H1 (cell line): ENCODE measurements at regions not wholly inside any gene's neighbourhood (a gene's known extent, or its start where the extent isn't known, plus 50 kb on each side); places are given as distances from the start of the nearest gene placed in this dataset.

Experiments
- CTCF ChIA-PET: fragments of 300-600 bp; sonication (Branson Sonifier 250); formaldehyde crosslinking; loops from one replicate; lab custom pipeline; 2021; ENCODE audit not compliant: partially characterized antibody; lab: Charles Lee
- POLR2A ChIA-PET: fragments of 300-600 bp; sonication (Branson Sonifier 250); formaldehyde crosslinking; loops from one replicate; lab custom pipeline; 2021; ENCODE audit warnings: inconsistent platforms; ENCODE audit not compliant: partially characterized antibody; lab: Charles Lee
- DNase-seq, 2 experiments: peaks; one replicate each; pipeline versions ENCODE4 v3.0.0 to v3.0.0-alpha.2; 2010 to 2022; ENCODE audit warnings: low spot score in 2 of 2, low read depth in 1 of 2, mixed read lengths in 1 of 2
- FAIRE-seq: peaks from 2 replicates; lab custom pipeline; 2011; peaks lifted over from hg19 to GRCh38; lab: Jason Lieb, UNC
- H2AFZ ChIP-seq: 2 replicates; pipeline ENCODE4 v1.8.1; 2012; ENCODE audit warnings: low read length, inconsistent platforms
- H2AK5ac ChIP-seq: 2 replicates; pipeline ENCODE4 v1.6.1; 2013; ENCODE audit warnings: low read depth, low read length
- H2BK120ac ChIP-seq: replicated peaks from 2 replicates; pipeline ENCODE3; 2013; ENCODE audit warnings: low read depth, low read length, inconsistent platforms
- H2BK12ac ChIP-seq: 2 replicates; pipeline ENCODE4 v1.6.1; 2013; ENCODE audit warnings: low read depth, low read length
- H2BK15ac ChIP-seq: 2 replicates; pipeline ENCODE4 v1.6.1; 2013; ENCODE audit warnings: low read length
- H2BK20ac ChIP-seq: 2 replicates; pipeline ENCODE4 v1.6.1; 2013; ENCODE audit warnings: low read length
- H2BK5ac ChIP-seq: 2 replicates; pipeline ENCODE4 v1.6.1; 2013; ENCODE audit warnings: low read depth, low read length
- H3K14ac ChIP-seq: 2 replicates; pipeline ENCODE4 v1.6.1; 2013; ENCODE audit warnings: inconsistent platforms; ENCODE audit not compliant: insufficient read length
- H3K18ac ChIP-seq: 2 replicates; pipeline ENCODE4 v1.6.1; 2013; ENCODE audit warnings: low read length; ENCODE audit errors: extremely low read depth
- H3K23ac ChIP-seq: 2 replicates; pipeline ENCODE4 v1.6.1; 2013; ENCODE audit warnings: inconsistent platforms; ENCODE audit not compliant: insufficient read length
- H3K23me2 ChIP-seq: 2 replicates; pipeline ENCODE4 v1.6.1; 2013; ENCODE audit warnings: low read depth, low read length
- H3K27ac ChIP-seq: 2 replicates; pipeline ENCODE4 v1.6.1; 2011; ENCODE audit warnings: low read depth, low read length, inconsistent platforms
- H3K27me3 ChIP-seq, 4 experiments: replicated peaks in 1 of 4; 1 replicate in 1 of 4; 2 replicates in 3 of 4; pipeline versions ENCODE4 v1.6.1 to v1.8.1; 2011 to 2013; ENCODE audit warnings: low read length in 3 of 4, mild to moderate bottlenecking in 3 of 4, inconsistent platforms in 2 of 4, mixed read lengths in 2 of 4, moderate library complexity in 1 of 4; ENCODE audit not compliant: control insufficient read depth in 3 of 4, insufficient read depth in 3 of 4; ENCODE audit errors: extremely low read depth in 1 of 4
- H3K36me3 ChIP-seq, 4 experiments: 2 replicates each; pipeline versions ENCODE4 v1.6.1 to v1.8.1; 2011 to 2013; ENCODE audit warnings: mild to moderate bottlenecking in 4 of 4, low read length in 3 of 4, moderate library complexity in 2 of 4, control low read depth in 1 of 4, inconsistent platforms in 1 of 4; ENCODE audit not compliant: insufficient read depth in 4 of 4, control insufficient read depth in 2 of 4
- H3K4ac ChIP-seq: replicated peaks from 2 replicates; pipeline ENCODE3; 2013; ENCODE audit warnings: low read length, low read depth, mixed read lengths, inconsistent platforms; ENCODE audit not compliant: insufficient read length
- H3K4me1 ChIP-seq, 4 experiments: replicated peaks in 1 of 4; 1 replicate in 1 of 4; 2 replicates in 3 of 4; pipeline versions ENCODE4 v1.6.1 to v1.8.1; 2011 to 2013; ENCODE audit warnings: low read length in 3 of 4, inconsistent platforms in 2 of 4, mixed read lengths in 1 of 4; ENCODE audit not compliant: insufficient read depth in 4 of 4, control insufficient read depth in 3 of 4
- H3K4me2 ChIP-seq, 2 experiments: 2 replicates each; pipeline versions ENCODE4 v1.6.1 to v1.8.1; 2011 to 2013; ENCODE audit warnings: low read depth in 2 of 2, low read length in 2 of 2, control low read depth in 1 of 2, inconsistent platforms in 1 of 2, mild to moderate bottlenecking in 1 of 2; ENCODE audit not compliant: insufficient read depth in 1 of 2
- H3K4me3 ChIP-seq, 4 experiments: fragments of 200-600, 300-600 bp in 1 of 4; sonication (generic), shearing (Covaris generic), sonication (Bioruptor Twin) in 1 of 4; 2 replicates each; pipeline versions ENCODE4 v1.5.1 to v1.8.1; 2011 to 2016; ENCODE audit warnings: low read length in 4 of 4, low read depth in 3 of 4, control low read depth in 2 of 4, inconsistent platforms in 2 of 4, mild to moderate bottlenecking in 2 of 4, mixed read lengths in 1 of 4, moderate library complexity in 1 of 4; ENCODE audit not compliant: insufficient read depth in 2 of 4; ENCODE audit errors: extremely low read depth in 1 of 4
- H3K56ac ChIP-seq: replicated peaks from 2 replicates; pipeline ENCODE3; 2013; ENCODE audit warnings: low read depth, mild to moderate bottlenecking, mixed read lengths, low read length, inconsistent platforms; ENCODE audit not compliant: insufficient read length
- H3K79me1 ChIP-seq: 2 replicates; pipeline ENCODE4 v1.6.1; 2013; ENCODE audit warnings: low read depth, low read length, control low read depth
- H3K79me2 ChIP-seq, 2 experiments: 2 replicates each; pipeline versions ENCODE4 v1.6.1 to v1.8.1; 2012 to 2013; ENCODE audit warnings: low read length in 2 of 2, mild to moderate bottlenecking in 2 of 2, inconsistent platforms in 1 of 2; ENCODE audit not compliant: insufficient read depth in 2 of 2, control insufficient read depth in 1 of 2
- H3K9ac ChIP-seq, 4 experiments: replicated peaks in 1 of 4; 1 replicate in 1 of 4; 2 replicates in 3 of 4; pipeline versions ENCODE4 v1.6.1 to v1.8.1; 2011 to 2013; ENCODE audit warnings: low read depth in 3 of 4, low read length in 3 of 4, control low read depth in 2 of 4, mild to moderate bottlenecking in 2 of 4, moderate library complexity in 2 of 4, inconsistent platforms in 1 of 4; ENCODE audit errors: extremely low read depth in 1 of 4
- H3K9me3 ChIP-seq, 2 experiments: 2 replicates each; pipeline versions ENCODE4 v1.6.1 to v1.8.1; 2012 to 2013; ENCODE audit warnings: mild to moderate bottlenecking in 2 of 2, moderate library complexity in 2 of 2, control low read depth in 1 of 2, inconsistent platforms in 1 of 2, low read depth in 1 of 2, low read length in 1 of 2, mixed read lengths in 1 of 2; ENCODE audit not compliant: insufficient read depth in 2 of 2
- H4K20me1 ChIP-seq, 2 experiments: replicated peaks in 1 of 2; 2 replicates each; pipeline versions ENCODE3 to v1.8.1; 2011 to 2013; ENCODE audit warnings: inconsistent platforms in 2 of 2, low read length in 2 of 2, mild to moderate bottlenecking in 1 of 2; ENCODE audit not compliant: insufficient read depth in 2 of 2, control insufficient read depth in 1 of 2
- H4K5ac ChIP-seq: 2 replicates; pipeline ENCODE4 v1.6.1; 2013; ENCODE audit warnings: low read length, low read depth, mixed read lengths, inconsistent platforms; ENCODE audit not compliant: insufficient read length
- H4K8ac ChIP-seq: 2 replicates; pipeline ENCODE4 v1.8.0; 2013; ENCODE audit warnings: mild to moderate bottlenecking, moderate library complexity, low read length, inconsistent platforms; ENCODE audit not compliant: insufficient read depth; ENCODE audit errors: extremely low read depth
- H4K91ac ChIP-seq: replicated peaks from 2 replicates; pipeline ENCODE3; 2013; ENCODE audit warnings: low read length, mixed read lengths, inconsistent platforms; ENCODE audit not compliant: insufficient read length
- KDM4A ChIP-seq: IDR thresholded peaks from one replicate; pipeline ENCODE4 v1.7.1; 2012; ENCODE audit warnings: low read depth, mild to moderate bottlenecking, moderate library complexity, low read length, inconsistent platforms; ENCODE audit not compliant: severe bottlenecking
- SIN3A ChIP-seq, 2 experiments: IDR thresholded peaks in 1 of 2; conservative IDR thresholded peaks in 1 of 2; 2 replicates each; pipeline ENCODE4 v1.6.1; 2011 to 2012; ENCODE audit warnings: low read length in 2 of 2, improper control_type of control experiment in 1 of 2, low read depth in 1 of 2, mild to moderate bottlenecking in 1 of 2
- WGBS, 2 experiments: shearing (Covaris generic) in 1 of 2; methylation state at CpG; one replicate each; pipeline versions ENCODE4 v1.1.6 to v1.1.7; 2013 to 2015; ENCODE audit warnings: low lambda C conversion rate in 2 of 2, mixed read lengths in 2 of 2, inconsistent platforms in 1 of 2, low coverage in 1 of 2, missing lambda C conversion rate in 1 of 2; ENCODE audit not compliant: insufficient replicate concordance in 2 of 2, insufficient coverage in 1 of 2, insufficient read length in 1 of 2; ENCODE audit errors: extremely low coverage in 1 of 2, missing lambda C conversion rate in 1 of 2; 5-methylcytosine and 5-hydroxymethylcytosine counted together

GRCh38 chr5:158451203-158451992 is 592.5 kb upstream of the CLINT1 start:
- TF ChIP-seq KDM4A (no peak), SIN3A (conservative IDR thresholded peaks at IDR 0.05 in 1 of 2, IDR thresholded peaks at IDR 0.05 in 1 of 2; ENCODE audit: low read depth in 1 of 2, low read length in 2 of 2) (no peak)
- no peak overlapping the region for H3K9ac ChIP-seq
- no peak overlapping the region for H3K4ac ChIP-seq
- H2AFZ ChIP-seq, result no peak overlapping the region
- no peaks in the 10 kb centered on the region for H3K36me3 ChIP-seq
- H3K4me2 ChIP-seq, result no peak overlapping the region
- no peaks in the 10 kb centered on the region for H3K27me3 ChIP-seq
- peaks cover 0 to 2% of the 10 kb centered on the region in 2 experiments; a peak in 1 of 4 replicates for H3K9me3 ChIP-seq
- FAIRE-seq, result no peak
- H2BK20ac ChIP-seq, result no peak overlapping the region
- H4K91ac ChIP-seq, result no peak overlapping the region
- no peak overlapping the region for H4K5ac ChIP-seq
- no peak overlapping the region for H3K18ac ChIP-seq
- WGBS, 2 experiments, result 97% methylated on average over 8 of the region's 8 CpGs; no CpG with 5 or more reads in 1 of the 2 experiments
- H3K79me2 ChIP-seq, result no peaks in the 10 kb centered on the region
- no peak overlapping the region for H2BK120ac ChIP-seq
- no peak overlapping the region for H3K27ac ChIP-seq
- no peak overlapping the region for H4K8ac ChIP-seq
- no peaks in the 10 kb centered on the region for H3K4me1 ChIP-seq
- no peak overlapping the region for H3K4me3 ChIP-seq
- DNase-seq, result no peak
- no peak overlapping the region for H2BK5ac ChIP-seq
- ChIA-PET POLR2A (no interaction called here), CTCF (interaction anchor here (0.7 to 0.9 kb wide), 2 partner anchors 17 to 244 kb away, joined by 3 read pairs; no protein-coding TSS in a partner anchor)
- no peak overlapping the region for H3K23ac ChIP-seq
- H3K56ac ChIP-seq, result no peak overlapping the region
- H4K20me1 ChIP-seq, result no peaks in the 10 kb centered on the region
- H3K23me2 ChIP-seq, result no peaks in the 10 kb centered on the region
- no peak overlapping the region for H2BK12ac ChIP-seq
- H2AK5ac ChIP-seq, result no peak overlapping the region
- no peak overlapping the region for H3K14ac ChIP-seq
- no peaks in the 10 kb centered on the region for H3K79me1 ChIP-seq
- no peak overlapping the region for H2BK15ac ChIP-seq
